ENCODE measurements at regions not wholly inside any gene's neighbourhood (a gene's known extent, or its start where the extent isn't known, plus 50 kb on each side); places are given as distances from the start of the nearest gene placed in this dataset.
A peak's percentile ranks its signal among the peaks of the same experiment; 100 is the strongest.

- TF ChIP-seq SMC3 (IDR thresholded peaks at IDR 0.05; ENCODE audit: borderline replicate concordance, low read length) (no peak), PAX5 (IDR thresholded peaks at IDR 0.05; ENCODE audit: borderline replicate concordance, low read depth, low read length) (peak; percentile 83), NFIC (IDR thresholded peaks at IDR 0.05; ENCODE audit: low read depth, low read length) (peak; percentile 32; the same call in 1 of the 2 replicates), CTCF (IDR thresholded peaks at IDR 0.05 in 2 of 3, conservative IDR thresholded peaks at IDR 0.05 in 1 of 3; ENCODE audit: control insufficient read depth in 2 of 3, extremely low read depth in 1 of 3, insufficient read depth in 1 of 3, low read depth in 3 of 3, low read length in 3 of 3) (no peak), BMI1 (IDR thresholded peaks at IDR 0.05; ENCODE audit: borderline replicate concordance) (no peak), ELK1 (IDR thresholded peaks at IDR 0.05; ENCODE audit: low read depth, low read length) (no peak), TCF7 (IDR thresholded peaks at IDR 0.05; ENCODE audit: borderline replicate concordance) (no peak), KLF5 (IDR thresholded peaks at IDR 0.05; ENCODE audit: partially characterized antibody) (no peak), ASH2L (IDR thresholded peaks at IDR 0.05; ENCODE audit: borderline replicate concordance, low read depth) (no peak), SREBF2 (IDR thresholded peaks at IDR 0.05; ENCODE audit: low read length) (no peak), PKNOX1 (IDR thresholded peaks at IDR 0.05) (no peak), CREB1 (IDR thresholded peaks at IDR 0.05; ENCODE audit: low read depth) (peak; percentile 74), GATAD2B (conservative IDR thresholded peaks at IDR 0.05; ENCODE audit: low read depth) (no peak), ZBED1 (IDR thresholded peaks at IDR 0.05; ENCODE audit: borderline replicate concordance) (no peak), YY1 (IDR thresholded peaks at IDR 0.05; ENCODE audit: low read depth, low read length) (0 out of 2 replicates have a peak, but pooled peaks have one; percentile 29), MXI1 (IDR thresholded peaks at IDR 0.05; ENCODE audit: low read depth, low read length) (no peak), TBL1XR1 (IDR thresholded peaks at IDR 0.05; ENCODE audit: low read depth, low read length) (no peak), E4F1 (IDR thresholded peaks at IDR 0.05; ENCODE audit: borderline replicate concordance, partially characterized antibody) (no peak), RAD51 (IDR thresholded peaks at IDR 0.05) (no peak), ZNF274 (IDR thresholded peaks at IDR 0.05; ENCODE audit: insufficient read depth, insufficient read length) (no peak), FOXK2 (IDR thresholded peaks at IDR 0.05) (no peak), SMAD5 (IDR thresholded peaks at IDR 0.05; ENCODE audit: low read depth) (no peak), JUND (IDR thresholded peaks at IDR 0.05; ENCODE audit: low read depth, low read length) (no peak), SUPT20H (IDR thresholded peaks at IDR 0.05; ENCODE audit: borderline replicate concordance, control insufficient read depth, low read depth, low read length) (no peak)
These were observed 65.2 kb upstream of the CECR2 start (continued) for GRCh38 chr22:17303840-17304779.

Data from GM12878 (cell line).